Calu3 (cell line): ENCODE measurements at regions not wholly inside any gene's neighbourhood (a gene's known extent, or its start where the extent isn't known, plus 50 kb on each side); places are given as distances from the start of the nearest gene placed in this dataset.

Experiments used
- BruUV-seq: library from RNA; stranded (reverse); fragments of 400-500 nt; replicated peaks from 2 replicates; lab custom pipeline; 2021; lab: Mats Ljungman, UMichigan
- CTCF ChIA-PET: fragments of 300-600 bp; sonication (Branson Sonifier 250); formaldehyde crosslinking; loops from one replicate; lab custom pipeline; 2022; ENCODE audit warnings: antibody characterized with exemption; lab: Charles Lee
- DNase-seq: peaks from one replicate; pipeline ENCODE4 v3.0.0; 2022
- H3K27ac Mint-ChIP-seq: one replicate; pipeline ENCODE4 v1.8.0; 2022; ENCODE audit warnings: mixed read lengths; ENCODE audit not compliant: unreplicated experiment
- H3K27me3 Mint-ChIP-seq: one replicate; pipeline ENCODE4 v1.8.0; 2022; ENCODE audit warnings: mixed read lengths; ENCODE audit not compliant: unreplicated experiment
- H3K36me3 Mint-ChIP-seq: one replicate; pipeline ENCODE4 v1.8.0; 2022; ENCODE audit warnings: mild to moderate bottlenecking, moderate library complexity, mixed read lengths; ENCODE audit not compliant: insufficient read depth, unreplicated experiment
- H3K4me1 Mint-ChIP-seq: one replicate; pipeline ENCODE4 v1.8.0; 2022; ENCODE audit warnings: mild to moderate bottlenecking, low read depth, mixed read lengths; ENCODE audit not compliant: unreplicated experiment
- H3K4me3 Mint-ChIP-seq: one replicate; pipeline ENCODE4 v1.8.0; 2022; ENCODE audit warnings: mild to moderate bottlenecking, low read depth, moderate library complexity, mixed read lengths; ENCODE audit not compliant: unreplicated experiment
- H3K9me3 Mint-ChIP-seq: one replicate; pipeline ENCODE4 v1.8.0; 2022; ENCODE audit warnings: low read depth, mixed read lengths; ENCODE audit not compliant: unreplicated experiment
- intact Hi-C: fragments of 100-400 bp; cut with micrococcal nuclease; formaldehyde crosslinking; loops from one replicate; pipeline ENCODE4 v1.10.0; 2022; ENCODE audit not compliant: unreplicated experiment
- TF ChIP-seq, protein P1 (sequence below): fragments of 200-600 bp; IDR thresholded peaks from one replicate; pipeline ENCODE4 v1.8.0; 2022; ENCODE audit warnings: antibody characterized with exemption; ENCODE audit not compliant: unreplicated experiment

DNA sequence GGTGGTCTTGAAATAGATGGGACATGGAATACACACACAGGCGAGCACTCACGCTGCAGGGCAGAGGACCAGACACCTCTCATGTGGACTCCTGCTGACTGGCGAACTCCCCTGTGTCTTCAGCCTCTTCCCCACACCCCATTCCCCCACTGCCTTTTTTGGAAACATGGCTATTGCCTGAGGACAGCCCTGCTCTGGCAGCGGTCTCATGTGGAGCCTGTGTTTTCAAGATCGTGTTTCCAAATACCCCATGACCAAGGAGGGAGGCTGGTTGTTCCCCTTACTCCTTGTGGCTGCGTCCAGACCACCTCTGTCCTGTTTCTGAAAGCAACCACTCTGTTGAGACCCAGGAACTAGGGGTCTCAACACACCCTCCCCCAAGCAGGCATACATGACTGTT lies 119.4 kb downstream of the C1orf94 start:
- TF ChIP-seq, protein P1, sequence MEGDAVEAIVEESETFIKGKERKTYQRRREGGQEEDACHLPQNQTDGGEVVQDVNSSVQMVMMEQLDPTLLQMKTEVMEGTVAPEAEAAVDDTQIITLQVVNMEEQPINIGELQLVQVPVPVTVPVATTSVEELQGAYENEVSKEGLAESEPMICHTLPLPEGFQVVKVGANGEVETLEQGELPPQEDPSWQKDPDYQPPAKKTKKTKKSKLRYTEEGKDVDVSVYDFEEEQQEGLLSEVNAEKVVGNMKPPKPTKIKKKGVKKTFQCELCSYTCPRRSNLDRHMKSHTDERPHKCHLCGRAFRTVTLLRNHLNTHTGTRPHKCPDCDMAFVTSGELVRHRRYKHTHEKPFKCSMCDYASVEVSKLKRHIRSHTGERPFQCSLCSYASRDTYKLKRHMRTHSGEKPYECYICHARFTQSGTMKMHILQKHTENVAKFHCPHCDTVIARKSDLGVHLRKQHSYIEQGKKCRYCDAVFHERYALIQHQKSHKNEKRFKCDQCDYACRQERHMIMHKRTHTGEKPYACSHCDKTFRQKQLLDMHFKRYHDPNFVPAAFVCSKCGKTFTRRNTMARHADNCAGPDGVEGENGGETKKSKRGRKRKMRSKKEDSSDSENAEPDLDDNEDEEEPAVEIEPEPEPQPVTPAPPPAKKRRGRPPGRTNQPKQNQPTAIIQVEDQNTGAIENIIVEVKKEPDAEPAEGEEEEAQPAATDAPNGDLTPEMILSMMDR, result no peak
- no peak for DNase-seq
- CTCF ChIA-PET, result no interaction called here
- H3K27ac Mint-ChIP-seq, result no peak overlapping the region
- no peaks in the 10 kb centered on the region for H3K27me3 Mint-ChIP-seq
- intact Hi-C loops, result no loop called here
- no peak overlapping the region for H3K4me3 Mint-ChIP-seq
- H3K4me1 Mint-ChIP-seq, result no peaks in the 10 kb centered on the region
- no peaks in the 10 kb centered on the region for H3K36me3 Mint-ChIP-seq
- H3K9me3 Mint-ChIP-seq, result peaks cover 6% of the 10 kb centered on the region
- no TSS peak for BruUV-seq

DNA sequence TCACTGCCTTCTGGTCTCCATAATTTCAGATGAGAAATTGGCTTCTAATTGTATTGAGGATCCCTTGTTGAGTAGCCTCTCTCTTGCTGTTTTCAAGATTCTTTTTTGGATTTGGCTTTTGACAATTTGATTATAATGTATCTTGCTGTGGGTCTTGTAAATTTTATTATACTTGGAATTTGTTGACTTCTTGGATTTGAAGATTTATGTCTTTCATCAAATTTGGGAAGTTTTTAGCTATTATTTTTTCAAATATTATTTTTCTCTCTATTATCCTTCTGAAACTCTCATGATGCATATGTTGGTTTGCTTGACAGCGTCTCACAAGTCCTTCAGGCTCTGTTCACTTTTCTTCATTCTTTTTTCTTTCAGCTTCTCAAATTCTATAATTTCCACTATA lies 126.1 kb downstream of the C1orf94 start:
- no TSS peak for BruUV-seq
- CTCF ChIA-PET, result no interaction called here

DNA sequence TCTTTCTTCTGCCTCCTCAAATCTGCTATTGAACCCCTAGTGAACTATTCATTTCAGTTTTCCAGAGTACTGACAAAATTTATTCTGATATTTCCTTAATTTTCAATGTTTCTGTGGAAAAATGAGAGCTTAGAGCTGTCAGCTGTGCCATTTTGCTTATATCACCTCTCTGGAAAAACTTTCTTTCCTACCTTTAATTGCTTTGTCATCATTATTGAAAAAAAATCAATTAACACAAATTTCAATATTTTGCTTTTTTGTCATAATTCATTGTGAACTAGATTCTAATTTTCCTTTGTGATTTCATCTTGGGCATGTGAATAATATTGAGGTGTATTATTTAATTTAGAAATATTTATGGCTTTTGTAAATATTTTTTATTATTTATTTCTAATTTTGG lies 126.5 kb downstream of the C1orf94 start:
- intact Hi-C loops, result no loop called here
- peaks cover 18% of the 10 kb centered on the region for H3K9me3 Mint-ChIP-seq
- no peak overlapping the region for H3K27ac Mint-ChIP-seq
- H3K4me3 Mint-ChIP-seq, result no peak overlapping the region
- H3K36me3 Mint-ChIP-seq, result no peaks in the 10 kb centered on the region
- TF ChIP-seq, protein P1, result no peak
- CTCF ChIA-PET, result no interaction called here
- no peaks in the 10 kb centered on the region for H3K27me3 Mint-ChIP-seq
- no TSS peak for BruUV-seq
- no peaks in the 10 kb centered on the region for H3K4me1 Mint-ChIP-seq
- no peak for DNase-seq

More for the DNA sequence above, 126.1 kb downstream of the C1orf94 start:
- no peak for DNase-seq
- Mint-ChIP-seq H3K36me3 (no peaks in the 10 kb centered on the region), H3K27ac (no peak overlapping the region), H3K9me3 (peaks cover 13% of the 10 kb centered on the region), H3K27me3 (no peaks in the 10 kb centered on the region), H3K4me1 (no peaks in the 10 kb centered on the region), H3K4me3 (no peak overlapping the region)
- intact Hi-C loops, result no loop called here
- TF ChIP-seq, protein P1, result no peak

DNA sequence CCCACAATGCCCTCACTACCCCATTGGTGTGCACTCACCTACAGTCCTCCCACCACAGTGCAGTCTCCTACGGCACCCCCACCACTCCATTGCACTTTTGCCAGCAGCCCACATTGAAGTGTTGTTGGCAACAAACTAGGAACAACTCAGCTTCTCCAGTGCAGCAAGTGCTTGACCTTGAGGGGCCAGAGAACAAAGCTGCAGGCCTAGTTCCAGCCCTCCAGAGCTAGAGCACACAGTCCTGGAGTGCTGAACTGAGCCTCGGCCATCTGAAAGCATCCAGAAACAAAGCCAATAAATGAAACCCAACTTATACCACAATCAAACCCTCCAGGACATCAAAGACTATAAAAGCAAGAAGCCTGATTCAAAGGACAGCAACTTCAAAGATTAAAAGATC lies 129.9 kb downstream of the C1orf94 start:
- BruUV-seq, result no TSS peak
- H3K4me1 Mint-ChIP-seq, result no peaks in the 10 kb centered on the region
- intact Hi-C loops, result no loop called here
- no peak overlapping the region for H3K4me3 Mint-ChIP-seq
- no peaks in the 10 kb centered on the region for H3K27me3 Mint-ChIP-seq
- CTCF ChIA-PET, result no interaction called here
- no peak overlapping the region for H3K27ac Mint-ChIP-seq
- H3K36me3 Mint-ChIP-seq, result no peaks in the 10 kb centered on the region
- TF ChIP-seq, protein P1, result no peak
- no peak for DNase-seq
- H3K9me3 Mint-ChIP-seq, result peaks cover 25% of the 10 kb centered on the region

DNA sequence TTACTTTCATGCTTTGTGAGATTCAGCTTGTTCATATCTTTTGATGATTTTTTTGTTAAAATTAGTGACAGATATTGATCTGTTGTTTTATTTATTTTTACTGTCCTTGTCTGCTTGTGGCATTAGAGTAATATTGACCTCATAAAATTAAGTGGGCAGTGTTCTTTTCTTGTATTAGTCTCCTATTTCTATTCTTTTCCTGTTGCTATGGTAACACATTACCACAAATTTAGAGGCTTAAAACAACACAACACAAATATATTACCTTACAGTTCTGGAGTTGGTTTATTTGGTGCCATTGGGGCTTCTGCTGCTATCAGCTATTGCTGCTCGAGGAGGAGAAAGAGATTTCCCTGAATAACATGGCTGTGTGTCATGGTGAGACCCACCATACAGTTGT lies 135.7 kb downstream of the C1orf94 start:
- Mint-ChIP-seq H3K36me3 (no peaks in the 10 kb centered on the region), H3K27me3 (no peaks in the 10 kb centered on the region), H3K4me3 (no peak overlapping the region), H3K9me3 (peaks cover 24% of the 10 kb centered on the region), H3K27ac (no peak overlapping the region), H3K4me1 (no peaks in the 10 kb centered on the region)
- CTCF ChIA-PET, result no interaction called here
- intact Hi-C loops, result no loop called here
- TF ChIP-seq, protein P1, result no peak
- DNase-seq, result no peak
- no TSS peak for BruUV-seq
